Astrocyte (in vitro differentiated cells and primary cell): ENCODE measurements at regions not wholly inside any gene's neighbourhood (a gene's known extent, or its start where the extent isn't known, plus 50 kb on each side); places are given as distances from the start of the nearest gene placed in this dataset.

Source experiments
- DNase-seq: peaks from one replicate; pipeline ENCODE4 v3.0.0-alpha.2; 2010; ENCODE audit warnings: low read depth
- FAIRE-seq: peaks from 2 replicates; lab custom pipeline; 2011; peaks lifted over from hg19 to GRCh38; lab: Jason Lieb, UNC
- H2AFZ ChIP-seq: 2 replicates; pipeline ENCODE4 v1.6.0; 2012; ENCODE audit warnings: low read depth, low read length, inconsistent platforms
- H3K27ac ChIP-seq: 2 replicates; pipeline ENCODE4 v1.5.1; 2011; ENCODE audit warnings: low read depth, low read length, inconsistent platforms
- H3K27me3 ChIP-seq: 2 replicates; pipeline ENCODE4 v1.6.0; 2011; ENCODE audit warnings: low read length, inconsistent platforms; ENCODE audit not compliant: insufficient read depth
- H3K36me3 ChIP-seq: 2 replicates; pipeline ENCODE4 v1.5.1; 2011; ENCODE audit warnings: low read length, inconsistent platforms; ENCODE audit not compliant: insufficient read depth
- H3K4me1 ChIP-seq: 2 replicates; pipeline ENCODE4 v1.5.1; 2011; ENCODE audit warnings: low read length, inconsistent platforms; ENCODE audit not compliant: insufficient read depth
- H3K4me2 ChIP-seq: 2 replicates; pipeline ENCODE4 v1.6.0; 2012; ENCODE audit warnings: low read length, inconsistent platforms
- H3K4me3 ChIP-seq: 2 replicates; pipeline ENCODE4 v1.5.1; 2011; ENCODE audit warnings: low read depth, mild to moderate bottlenecking, low read length, inconsistent platforms; ENCODE audit not compliant: insufficient read depth
- H3K79me2 ChIP-seq: 2 replicates; pipeline ENCODE4 v1.6.0; 2012; ENCODE audit warnings: mild to moderate bottlenecking, low read length, inconsistent platforms; ENCODE audit not compliant: insufficient read depth
- H3K9ac ChIP-seq: 2 replicates; pipeline ENCODE4 v1.6.0; 2012; ENCODE audit warnings: mild to moderate bottlenecking, low read length, inconsistent platforms
- H3K9me3 ChIP-seq: 2 replicates; pipeline ENCODE4 v1.5.1; 2012; ENCODE audit warnings: low read depth, mild to moderate bottlenecking, low read length, inconsistent platforms; ENCODE audit not compliant: insufficient read depth
- H4K20me1 ChIP-seq: 2 replicates; pipeline ENCODE4 v1.6.0; 2012; ENCODE audit warnings: low read length, inconsistent platforms; ENCODE audit not compliant: insufficient read depth
- H3K27ac Mint-ChIP-seq: one replicate; pipeline ENCODE4 v1.8.0; 2021; ENCODE audit warnings: mild to moderate bottlenecking, mixed read lengths; ENCODE audit not compliant: unreplicated experiment
- H3K27me3 Mint-ChIP-seq: one replicate; pipeline ENCODE4 v1.8.0; 2021; ENCODE audit warnings: low read depth, mixed read lengths; ENCODE audit not compliant: unreplicated experiment
- H3K36me3 Mint-ChIP-seq: one replicate; pipeline ENCODE4 v1.8.0; 2021; ENCODE audit warnings: low read depth, mixed read lengths; ENCODE audit not compliant: unreplicated experiment
- H3K4me1 Mint-ChIP-seq: one replicate; pipeline ENCODE4 v1.8.0; 2021; ENCODE audit warnings: low read depth, mixed read lengths; ENCODE audit not compliant: unreplicated experiment
- H3K4me3 Mint-ChIP-seq: one replicate; pipeline ENCODE4 v1.8.0; 2021; ENCODE audit warnings: mild to moderate bottlenecking, moderate library complexity, mixed read lengths; ENCODE audit not compliant: unreplicated experiment
- H3K9me3 Mint-ChIP-seq: one replicate; pipeline ENCODE4 v1.8.0; 2021; ENCODE audit warnings: mild to moderate bottlenecking, mixed read lengths; ENCODE audit not compliant: unreplicated experiment
- CTCF ChIP-seq: IDR thresholded peaks from 2 replicates; pipeline ENCODE4 v1.5.1; 2011; ENCODE audit warnings: low read depth, mild to moderate bottlenecking, inconsistent platforms, low read length, moderate library complexity; ENCODE audit not compliant: insufficient read depth
- EZH2 ChIP-seq: IDR thresholded peaks from 2 replicates; pipeline ENCODE4 v1.6.1; 2012; ENCODE audit warnings: mild to moderate bottlenecking, low read length, inconsistent platforms; ENCODE audit not compliant: insufficient read depth

GRCh38 chr18:66958309-66958708 is 354.4 kb upstream of the CDH19 start:
- no peak overlapping the region for H3K27ac Mint-ChIP-seq
- H3K9me3 ChIP-seq: no peaks in the 10 kb centered on the region

GRCh38 chr18:66951750-66952149 is 347.9 kb upstream of the CDH19 start:
- no peaks in the 10 kb centered on the region for H3K36me3 ChIP-seq
- H3K79me2 ChIP-seq: no peaks in the 10 kb centered on the region
- peaks cover 10% of the 10 kb centered on the region for H3K9me3 Mint-ChIP-seq

More at GRCh38 chr18:66958309-66958708, 354.4 kb upstream of the CDH19 start:
- Mint-ChIP-seq H3K4me3 (no peak overlapping the region), H3K9me3 (no peaks in the 10 kb centered on the region), H3K27me3 (no peaks in the 10 kb centered on the region), H3K4me1 (no peaks in the 10 kb centered on the region), H3K36me3 (no peaks in the 10 kb centered on the region)
- no peak overlapping the region for H3K27ac ChIP-seq
- no peak overlapping the region for H3K4me2 ChIP-seq
- H3K4me3 ChIP-seq: no peak overlapping the region
- FAIRE-seq (no peak), DNase-seq (no peak)
- no peak overlapping the region for H2AFZ ChIP-seq
- H3K79me2 ChIP-seq: no peaks in the 10 kb centered on the region
- no peaks in the 10 kb centered on the region for H3K27me3 ChIP-seq
- H3K4me1 ChIP-seq: no peaks in the 10 kb centered on the region
- H4K20me1 ChIP-seq: no peaks in the 10 kb centered on the region
- H3K9ac ChIP-seq: no peak overlapping the region
- no peaks in the 10 kb centered on the region for H3K36me3 ChIP-seq
- no peak for TF ChIP-seq CTCF
- TF ChIP-seq EZH2: no peak

More at GRCh38 chr18:66951750-66952149, 347.9 kb upstream of the CDH19 start:
- H3K27ac Mint-ChIP-seq: no peak overlapping the region
- Histone ChIP-seq H3K27ac (no peak overlapping the region), H2AFZ (no peak overlapping the region), H3K27me3 (no peaks in the 10 kb centered on the region), H3K9ac (no peak overlapping the region), H3K4me3 (no peak overlapping the region), H3K9me3 (no peaks in the 10 kb centered on the region), H3K4me2 (no peak overlapping the region), H4K20me1 (no peaks in the 10 kb centered on the region), H3K4me1 (no peaks in the 10 kb centered on the region)
- H3K36me3 Mint-ChIP-seq: no peaks in the 10 kb centered on the region
- no peak overlapping the region for H3K4me3 Mint-ChIP-seq
- DNase-seq (no peak), FAIRE-seq (no peak)
- no peaks in the 10 kb centered on the region for H3K4me1 Mint-ChIP-seq
- no peaks in the 10 kb centered on the region for H3K27me3 Mint-ChIP-seq
- TF ChIP-seq EZH2 (no peak), CTCF (no peak)
